ENCODE measurements at regions not wholly inside any gene's neighbourhood (a gene's known extent, or its start where the extent isn't known, plus 50 kb on each side); places are given as distances from the start of the nearest gene placed in this dataset.

GRCh38 chr4:113825272-113825671 lies 63.7 kb upstream of the CAMK2D start:
- TF ChIP-seq CTCF (IDR thresholded peaks at IDR 0.05) (no peak), POLR2A (IDR thresholded peaks at IDR 0.05) (no peak)
